NCI-H524 treated with DMSO at 0.1 percent for 48 hours (cell line): ENCODE measurements at regions not wholly inside any gene's neighbourhood (a gene's known extent, or its start where the extent isn't known, plus 50 kb on each side); places are given as distances from the start of the nearest gene placed in this dataset.

Experiments
- DNase-seq: peaks from one replicate; lab custom pipeline; 2025; lab: John Stamatoyannopoulos, UW

DNA sequence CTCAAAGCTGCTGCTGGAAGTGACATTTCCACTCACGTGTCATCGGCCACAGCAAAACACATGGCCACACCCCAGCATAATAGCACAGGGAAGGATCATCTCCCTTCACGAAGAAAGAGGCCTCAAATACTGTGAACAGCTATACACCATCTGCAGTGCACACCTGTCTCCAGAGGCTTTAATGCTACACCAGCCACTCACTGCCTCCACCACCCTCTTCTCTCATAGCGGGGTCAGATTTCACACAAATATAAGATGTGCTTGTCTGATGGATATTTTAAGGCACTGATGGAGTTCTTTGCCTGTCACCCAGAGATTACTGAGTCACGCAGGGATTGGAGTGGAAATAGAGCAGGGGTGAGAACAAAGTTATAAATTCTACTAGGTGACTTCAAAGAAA is 374.0 kb downstream of the ZNF516 start:
- DNase-seq = peak; percentile 84

DNA sequence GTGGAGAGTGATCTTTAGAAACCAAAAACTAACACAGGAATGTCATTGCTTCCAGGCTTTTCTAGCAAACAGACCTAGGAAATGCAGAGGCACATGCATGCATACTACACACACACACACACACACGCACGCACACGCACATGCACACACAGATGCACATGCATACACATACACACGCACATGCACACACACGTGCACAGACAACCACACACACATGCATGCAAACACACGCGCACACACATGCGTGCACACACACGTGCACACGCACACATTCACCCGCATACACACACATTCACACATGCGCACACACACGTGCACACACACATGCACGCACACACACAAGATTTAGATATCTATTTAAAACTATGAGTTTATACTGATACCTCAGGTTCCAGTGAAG is 379.5 kb downstream of the ZNF516 start:
- no peak for DNase-seq

DNA sequence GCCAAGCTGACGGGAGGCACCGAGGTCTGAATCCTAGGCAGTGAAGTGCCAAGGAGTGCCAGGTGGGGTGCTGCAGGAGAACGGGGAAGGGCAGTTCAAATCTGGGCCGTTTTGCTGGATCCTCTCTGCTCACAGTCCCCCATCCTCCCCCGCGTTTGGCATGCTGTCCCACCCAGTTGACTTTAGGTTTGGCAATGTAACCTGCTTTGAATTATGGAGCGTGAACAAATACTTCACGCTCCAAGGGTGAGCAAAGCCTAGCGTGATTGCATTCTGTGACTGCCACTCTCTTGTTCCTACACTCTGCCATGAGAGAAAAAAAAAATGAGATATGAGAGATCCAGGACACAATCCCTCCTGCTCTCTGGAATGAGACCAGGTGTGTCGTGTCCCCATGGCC is 381.9 kb downstream of the ZNF516 start:
- DNase-seq = no peak

DNA sequence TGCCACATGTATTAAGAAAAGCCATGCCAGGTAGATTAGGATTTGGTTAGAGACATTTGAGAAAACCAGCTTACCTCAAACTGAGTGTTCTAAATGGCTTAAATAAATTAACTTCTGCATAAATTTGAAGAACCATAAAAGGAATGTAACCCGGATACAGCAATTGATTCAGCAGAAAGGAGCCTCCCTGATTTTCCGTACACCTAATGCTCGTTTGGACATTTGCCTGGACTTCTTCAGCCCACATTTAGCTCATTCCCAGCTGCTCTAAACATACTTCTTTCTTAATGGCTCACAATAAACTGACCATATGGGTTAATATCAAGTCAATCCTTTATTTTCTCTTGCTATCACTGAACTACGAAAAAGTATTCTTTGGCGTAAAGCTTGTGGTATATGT is 392.4 kb downstream of the ZNF516 start:
- no peak for DNase-seq

DNA sequence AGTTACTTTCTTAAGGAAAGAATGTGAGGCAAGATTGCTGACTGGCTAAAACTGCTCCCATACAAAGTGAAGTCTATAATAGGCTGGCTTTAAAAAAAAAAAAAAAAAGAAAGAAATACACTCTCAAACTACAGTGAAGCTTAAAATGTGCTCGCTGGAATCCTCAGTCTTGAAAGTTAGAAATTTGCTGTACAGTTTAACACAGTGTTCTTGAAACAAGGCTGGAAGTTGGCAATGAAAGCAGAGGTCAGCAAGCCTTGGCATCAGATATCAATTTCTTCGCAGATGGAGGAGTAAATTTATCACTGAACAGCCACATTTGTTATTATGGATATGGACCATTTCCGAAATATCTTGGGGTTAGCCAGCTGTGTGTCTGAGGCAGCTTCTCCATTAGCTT is 392.9 kb downstream of the ZNF516 start:
- DNase-seq = no peak

DNA sequence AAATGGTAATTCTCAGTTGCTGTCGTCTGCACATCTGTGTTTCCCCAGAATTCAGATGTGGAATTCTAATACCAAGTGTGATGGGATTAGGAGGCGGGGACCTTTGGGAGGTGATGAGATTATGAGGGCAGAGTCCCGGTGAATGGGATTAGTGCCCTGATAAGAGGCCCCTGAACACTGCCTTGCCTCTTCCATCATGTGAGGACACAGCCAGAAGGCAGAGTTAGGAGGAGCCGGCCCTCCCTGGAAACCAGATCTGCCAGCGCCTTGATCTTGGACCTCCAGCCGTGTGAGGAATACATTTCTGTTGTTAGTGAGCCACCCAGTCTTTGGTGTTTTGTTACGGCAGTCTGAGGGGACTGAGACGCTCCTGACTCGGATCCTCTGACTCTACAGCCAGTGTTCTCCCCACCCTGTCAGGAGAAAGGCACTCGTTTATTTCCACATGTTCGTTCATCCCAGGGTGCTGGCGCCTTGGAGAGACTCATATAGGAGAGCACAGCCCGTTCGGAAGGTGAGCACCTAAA is 395.0 kb downstream of the ZNF516 start:
- no peak for DNase-seq

DNA sequence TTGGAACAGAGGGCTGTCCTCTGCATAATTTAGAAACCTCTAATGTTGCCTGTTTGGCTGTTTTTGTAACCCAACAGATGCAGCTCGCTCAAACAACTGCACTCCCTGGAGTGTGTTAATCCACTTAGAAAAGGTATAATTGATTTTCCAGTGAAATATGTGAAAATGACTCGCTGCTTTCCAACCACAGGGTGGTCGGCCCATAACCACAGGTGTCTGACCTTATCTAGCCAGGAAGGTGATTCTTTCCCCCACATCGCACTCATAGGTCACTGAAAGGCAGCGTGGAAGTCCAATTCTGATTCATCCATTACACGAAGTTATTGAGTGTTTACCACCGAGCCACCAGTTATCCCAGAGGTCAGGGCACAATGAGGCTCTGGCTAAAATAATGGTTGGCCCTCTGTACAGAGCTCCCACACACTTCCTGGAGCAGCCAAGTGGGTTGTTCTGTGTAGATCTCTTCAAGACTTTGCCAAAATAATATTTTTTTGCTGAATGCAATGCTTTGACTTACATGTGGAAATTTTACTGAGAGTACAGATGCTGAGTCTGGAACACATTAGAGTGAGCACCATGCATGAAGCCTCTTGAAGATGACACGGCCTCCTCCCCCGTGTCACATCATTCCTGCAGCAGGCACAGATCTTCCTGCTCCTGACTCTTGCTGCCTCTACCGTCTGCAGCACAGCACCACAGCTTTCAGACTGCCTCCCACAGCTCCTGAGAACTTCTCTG is 396.2 kb downstream of the ZNF516 start:
- no peak for DNase-seq

DNA sequence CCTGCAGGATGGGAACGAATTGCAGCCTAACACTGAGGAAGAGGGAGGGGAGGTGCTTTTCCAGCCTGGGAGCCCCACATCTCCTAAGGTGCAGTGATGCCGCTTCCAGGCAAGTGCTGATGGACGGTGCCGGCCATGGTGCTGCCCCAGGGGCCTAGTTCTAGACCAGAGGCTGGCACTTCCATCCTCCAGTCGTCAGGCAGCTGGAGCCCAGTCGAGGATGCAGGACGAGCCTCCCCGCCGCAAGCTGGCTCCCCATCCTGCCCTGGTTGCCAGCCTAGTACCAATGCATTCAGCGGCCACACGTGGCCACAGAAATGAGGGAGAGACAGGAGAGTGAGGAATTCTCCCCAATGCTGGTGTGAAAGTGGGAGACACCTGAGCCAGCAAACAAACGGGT is 413.5 kb downstream of the ZNF516 start:
- no peak for DNase-seq

DNA sequence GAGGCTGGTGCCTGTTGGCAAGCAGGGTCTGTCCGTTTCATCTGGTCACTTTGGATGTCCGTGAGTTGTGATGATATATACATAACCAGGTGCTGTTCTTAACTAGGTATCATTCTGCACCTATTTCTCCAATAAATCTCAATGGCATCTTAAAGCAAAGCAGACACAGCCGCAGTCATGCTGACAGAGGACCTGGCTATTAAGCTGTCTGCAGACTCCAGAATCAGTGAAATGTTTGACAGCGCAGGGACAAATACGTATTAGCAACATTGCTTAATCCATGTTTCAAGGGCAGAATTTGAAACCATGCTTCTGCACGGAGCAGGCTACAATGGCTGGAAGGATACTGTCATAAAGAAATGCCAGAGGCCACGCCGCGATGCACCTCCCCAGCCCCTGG is 414.6 kb downstream of the ZNF516 start:
- no peak for DNase-seq

DNA sequence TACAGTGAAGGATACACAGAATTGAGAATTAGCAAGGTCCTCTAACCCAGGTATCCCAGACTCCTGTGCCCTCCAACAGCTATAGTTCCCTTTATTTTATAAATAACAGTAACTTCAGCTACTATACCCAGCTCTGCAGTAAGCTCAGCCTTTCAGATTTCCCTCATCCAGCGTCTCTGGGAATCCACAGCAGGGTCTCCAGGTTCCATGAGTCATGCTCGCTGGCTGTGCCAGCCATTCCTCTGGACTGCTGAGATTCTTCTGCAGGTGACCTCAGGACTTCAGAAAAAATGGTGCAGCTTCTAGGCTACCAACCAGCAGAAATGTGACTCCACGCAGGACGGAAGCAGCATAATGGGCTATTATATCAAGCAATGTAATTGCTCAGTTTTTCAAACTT is 419.3 kb downstream of the ZNF516 start:
- no peak for DNase-seq

DNA sequence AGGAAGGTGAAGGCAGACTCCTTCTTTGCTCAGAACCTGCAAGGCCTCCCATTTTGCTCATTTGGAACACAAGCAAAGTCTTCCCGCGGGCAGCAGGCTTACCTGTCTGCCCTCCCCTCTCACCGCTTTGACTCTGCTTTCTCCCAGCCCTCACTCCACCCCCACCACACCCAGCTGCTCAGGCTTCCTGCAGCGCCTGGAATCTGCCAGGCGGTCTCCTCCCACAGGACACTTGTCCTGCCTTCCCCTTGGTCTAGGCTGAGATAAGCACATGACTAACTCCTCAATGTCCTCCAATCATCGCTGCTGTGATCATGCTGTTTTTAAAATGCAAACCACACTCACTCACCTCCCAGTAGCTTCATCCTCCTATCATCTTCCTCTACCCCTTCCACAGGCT is 430.0 kb downstream of the ZNF516 start:
- no peak for DNase-seq

DNA sequence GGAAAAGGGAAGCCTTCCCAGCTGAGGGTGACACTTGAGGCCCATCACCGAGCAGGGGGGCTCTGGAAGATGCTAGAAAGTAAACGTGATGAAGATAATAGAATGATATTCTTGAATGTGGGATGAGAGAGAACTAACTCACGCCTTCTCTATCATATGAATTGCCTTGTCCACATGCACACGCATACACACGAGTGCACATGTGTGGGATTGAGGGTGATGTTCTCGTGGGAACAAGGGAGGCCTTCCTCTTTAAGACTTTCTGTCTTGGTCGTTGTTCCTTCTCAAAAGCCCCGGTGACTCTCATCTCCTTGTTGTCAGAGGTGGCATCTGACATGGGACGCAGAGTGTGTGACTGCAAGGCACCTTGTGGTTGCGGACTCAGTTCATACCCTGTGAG is 436.9 kb downstream of the ZNF516 start:
- DNase-seq = no peak

DNA sequence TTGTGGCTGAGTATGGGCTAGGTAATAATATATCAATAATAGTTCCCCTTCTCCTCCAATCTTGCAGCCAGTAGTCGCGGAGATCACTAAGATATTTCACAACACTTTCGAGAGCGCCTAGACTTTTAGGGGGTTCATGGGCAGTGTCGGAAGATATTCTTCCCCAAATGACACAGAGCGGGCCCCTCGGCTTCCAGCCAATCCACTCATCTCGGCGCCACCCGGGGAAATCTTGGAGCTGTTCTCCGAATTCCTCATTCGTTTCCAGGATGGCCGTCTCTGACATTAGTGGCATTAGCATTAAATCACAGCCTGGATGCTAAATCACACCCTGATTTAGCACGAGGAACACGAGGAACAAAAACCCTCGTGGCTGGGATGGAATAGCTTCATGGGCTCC is 437.7 kb downstream of the ZNF516 start:
- no peak for DNase-seq

DNA sequence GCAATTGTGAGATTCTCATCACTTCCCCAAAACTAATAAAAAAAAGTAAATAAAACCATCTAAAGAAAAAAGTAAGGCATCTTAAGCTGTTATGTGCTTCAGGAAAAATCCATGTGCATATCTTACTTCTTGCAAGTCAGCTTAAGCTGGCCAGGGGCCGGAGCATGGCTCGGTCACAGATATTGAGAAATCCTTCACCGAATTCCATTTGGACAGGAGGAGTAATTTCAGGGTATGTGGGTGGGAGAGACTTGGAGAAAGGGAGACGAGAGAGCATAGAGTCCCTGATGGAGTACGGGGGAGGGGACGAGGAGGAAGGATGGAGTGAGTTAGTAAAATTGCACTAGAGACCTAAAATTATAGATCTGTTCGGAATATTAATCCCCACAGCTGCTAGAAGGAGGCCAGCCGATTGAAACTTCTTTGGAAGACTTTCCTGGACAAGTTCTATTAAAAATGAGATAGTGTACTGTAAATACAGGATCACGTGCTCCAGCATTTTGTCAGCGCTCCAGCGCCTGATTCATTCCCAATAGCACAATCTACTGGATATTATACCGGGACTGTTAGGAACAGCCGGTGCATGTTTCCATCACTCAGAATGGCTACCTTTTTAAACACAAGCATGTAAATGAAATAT is 438.5 kb downstream of the ZNF516 start:
- DNase-seq = no peak

DNA sequence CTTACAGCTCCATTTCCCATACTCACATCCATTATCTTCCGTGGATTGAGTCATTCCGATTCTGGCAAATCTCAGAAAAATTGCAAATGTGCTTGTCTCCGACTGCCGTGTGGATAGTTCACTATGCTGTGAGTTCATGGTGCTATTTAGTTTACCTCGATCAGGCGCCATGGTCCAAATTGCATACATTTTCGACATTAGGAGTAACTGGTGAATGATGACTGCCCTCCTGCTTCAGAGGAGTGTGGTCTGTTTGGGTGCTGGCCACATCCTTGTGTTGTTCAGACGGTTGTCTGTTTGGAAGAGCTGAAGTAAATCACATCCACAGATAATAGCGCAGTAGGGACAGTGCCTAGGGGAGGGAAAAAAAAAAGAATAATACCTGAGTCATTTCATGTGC is 439.5 kb downstream of the ZNF516 start:
- DNase-seq = no peak

DNA sequence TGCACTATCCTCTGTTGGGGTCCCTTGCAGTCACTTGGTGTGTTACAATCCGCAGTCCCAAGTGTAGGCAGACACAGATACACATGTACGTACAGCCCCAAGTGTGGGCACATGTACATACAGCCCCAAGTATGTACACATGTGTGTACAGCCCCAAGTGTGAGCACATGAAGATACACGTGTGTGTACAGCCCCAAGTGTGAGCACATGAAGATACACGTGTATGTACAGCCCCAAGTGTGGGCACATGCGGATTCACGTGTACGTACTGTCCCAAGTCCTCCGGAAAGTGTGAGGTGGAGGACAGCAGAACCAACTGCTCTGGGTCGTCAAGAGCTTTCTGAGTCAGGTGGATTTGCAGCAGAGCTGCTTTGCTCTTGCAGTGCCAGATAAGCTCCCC is 440.0 kb downstream of the ZNF516 start:
- DNase-seq = no peak

DNA sequence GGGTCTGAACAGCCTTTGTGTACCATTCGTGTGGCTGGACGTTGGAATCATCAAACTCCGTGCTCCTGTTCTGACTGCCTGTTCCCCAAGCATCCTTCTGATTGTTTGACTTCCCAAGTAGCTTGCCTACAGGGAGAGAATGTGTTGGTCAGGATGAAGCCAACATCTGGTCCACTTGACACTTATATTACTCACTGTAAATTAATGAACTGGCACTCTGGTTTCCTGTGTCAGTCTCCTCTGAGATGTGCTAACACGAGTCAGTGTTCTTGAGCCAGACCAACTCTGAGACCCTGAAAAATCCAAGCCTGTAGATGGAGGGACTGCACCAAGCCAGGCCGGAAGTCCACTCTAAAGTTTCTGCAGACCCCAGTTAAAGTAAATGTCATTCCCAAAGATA is 440.9 kb downstream of the ZNF516 start:
- DNase-seq = peak; percentile 1

DNA sequence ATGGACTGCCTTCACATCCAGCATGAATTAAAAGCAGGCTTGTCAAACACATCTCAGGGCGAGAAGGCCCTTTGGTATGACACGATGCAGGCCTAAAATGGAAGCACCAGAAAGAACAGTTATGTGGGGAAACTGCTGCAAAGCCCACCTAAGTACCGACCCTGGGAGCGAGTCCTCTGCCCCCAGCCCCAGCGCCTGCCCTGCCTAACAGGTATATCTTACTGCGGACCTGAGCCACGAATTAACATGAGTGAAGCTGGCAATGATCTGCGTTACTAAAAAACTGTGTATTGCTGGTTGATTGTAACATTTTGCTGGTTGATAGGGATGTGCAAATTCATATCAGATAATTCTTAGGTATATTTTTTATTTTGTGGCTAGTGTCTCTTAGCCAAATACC is 441.5 kb downstream of the ZNF516 start:
- no peak for DNase-seq

DNA sequence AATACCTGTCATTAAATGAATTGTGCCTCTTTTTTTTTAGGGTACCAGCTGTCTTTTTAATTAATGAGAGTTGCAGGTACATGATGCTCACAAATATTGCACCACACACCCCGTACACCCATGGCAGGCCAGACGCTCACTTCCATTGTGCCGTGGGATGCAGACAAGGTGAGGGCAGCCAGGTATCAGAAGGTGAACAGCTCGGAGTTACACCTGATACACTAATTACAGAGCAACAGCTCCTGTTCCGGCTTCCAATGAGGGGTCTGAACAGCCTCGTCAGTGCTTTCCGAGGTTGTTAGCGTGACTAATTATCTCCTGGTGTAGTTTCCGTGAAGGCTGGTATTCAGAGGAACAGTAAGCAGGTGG is 442.8 kb downstream of the ZNF516 start:
- DNase-seq = no peak

DNA sequence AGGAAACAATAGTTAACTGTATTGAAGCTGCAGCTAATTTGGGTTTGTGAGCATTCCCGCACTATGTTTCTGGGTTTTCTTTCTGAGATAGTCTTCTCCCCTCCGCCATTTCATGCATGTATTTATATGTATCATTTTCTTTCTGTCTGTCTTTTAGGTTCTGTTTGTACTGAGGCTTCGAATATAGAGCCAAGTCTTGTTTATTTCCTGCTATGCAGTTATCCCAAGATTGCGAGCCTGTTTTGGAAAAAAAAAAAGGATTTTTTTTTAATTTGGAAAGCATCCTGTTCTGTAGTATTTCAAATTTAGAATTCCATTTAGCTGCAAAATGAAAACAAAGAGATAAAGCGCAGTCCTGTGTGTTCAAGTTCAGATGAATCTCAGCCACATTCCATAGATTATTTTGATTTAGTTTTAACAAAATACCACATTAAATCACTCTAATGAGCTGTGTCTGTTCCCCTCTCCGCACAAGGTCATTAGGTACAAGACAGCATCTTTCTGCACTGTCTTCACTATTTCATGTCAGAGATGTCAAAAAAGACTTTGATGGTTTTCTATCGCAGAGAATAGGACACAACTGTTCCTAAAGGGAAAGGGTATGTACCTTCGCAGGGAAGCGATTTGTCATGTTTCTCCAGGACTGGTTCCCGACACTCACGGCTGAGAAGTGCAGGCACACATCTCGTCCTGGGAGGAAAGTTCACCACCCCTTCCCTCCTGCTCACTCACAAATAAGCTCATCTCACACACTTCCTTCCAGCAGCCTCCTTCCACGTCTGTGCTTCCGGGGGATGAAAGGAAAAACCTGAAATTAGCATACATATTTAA is 443.4 kb downstream of the ZNF516 start:
- DNase-seq = no peak

DNA sequence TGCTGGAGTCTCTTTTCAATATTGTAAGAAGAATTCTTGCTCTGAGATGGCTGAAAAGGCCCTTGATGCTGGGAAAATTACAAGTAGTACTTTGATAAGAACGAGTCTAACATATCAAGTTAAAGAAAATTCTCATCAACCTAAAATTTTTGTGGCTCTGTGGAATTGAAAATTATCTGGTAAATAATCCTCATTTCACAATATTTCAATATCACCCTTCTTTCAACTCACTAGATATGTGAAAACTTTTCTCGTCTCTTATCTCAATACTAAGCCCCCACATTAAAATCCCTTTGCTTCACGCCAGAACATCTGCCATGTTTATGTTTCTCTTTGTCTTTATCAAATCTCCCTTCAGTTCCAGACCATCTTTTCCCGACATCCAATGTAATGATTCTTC is 448.8 kb downstream of the ZNF516 start:
- no peak for DNase-seq

DNA sequence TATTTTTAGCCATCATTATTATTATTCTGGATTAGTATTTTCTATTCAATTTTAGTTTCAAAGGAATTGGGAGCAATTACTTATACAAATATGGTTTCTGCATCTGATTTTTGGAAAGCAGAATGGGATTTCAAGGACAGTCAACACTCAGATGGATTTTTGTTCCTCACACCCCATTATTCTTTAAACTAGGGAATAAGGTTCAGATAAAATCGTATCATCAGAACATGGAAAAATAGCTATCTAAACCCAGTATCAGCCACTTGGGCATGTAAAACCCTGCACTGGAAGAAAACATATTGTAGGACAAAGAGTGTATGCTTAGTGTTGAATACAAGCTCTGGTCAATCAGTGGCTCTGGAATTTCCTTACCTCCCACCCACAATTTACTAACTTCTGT is 452.5 kb downstream of the ZNF516 start:
- no peak for DNase-seq

DNA sequence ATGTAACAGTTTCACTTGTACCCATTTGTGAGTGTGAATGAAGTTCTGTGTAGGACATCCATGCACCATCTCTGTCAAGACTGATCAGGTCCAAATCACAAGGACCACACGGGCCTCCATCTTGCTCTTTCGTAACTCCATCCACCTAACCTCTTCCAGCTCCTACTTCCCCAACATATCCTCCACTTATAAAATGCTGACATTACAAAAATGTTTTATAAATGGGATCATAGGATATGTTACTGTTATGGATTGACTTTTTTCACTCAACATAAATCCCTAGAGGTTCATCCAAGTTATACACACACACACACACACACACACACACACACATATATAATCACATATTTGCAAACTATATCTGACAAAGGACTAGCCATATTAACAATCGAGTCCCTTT is 476.8 kb downstream of the ZNF516 start:
- DNase-seq = no peak
